ENCODE measurements at regions not wholly inside any gene's neighbourhood (a gene's known extent, or its start where the extent isn't known, plus 50 kb on each side); places are given as distances from the start of the nearest gene placed in this dataset.

GRCh38 chr11:79960461-79960860 is 519.6 kb upstream of the TENM4 start:
- Histone ChIP-seq H3K9me3 (ENCODE audit: control insufficient read depth, low read length) (peaks cover 6% of the 10 kb centered on the region), H3K4me3 (ENCODE audit: extremely low read depth, insufficient read depth, low read length, poor library complexity, severe bottlenecking) (no peak overlapping the region), H3K36me3 (ENCODE audit: control insufficient read depth, insufficient read depth, low read length) (no peaks in the 10 kb centered on the region), H3K27ac (ENCODE audit: low read depth, low read length, severe bottlenecking) (no peak overlapping the region), H3K4me1 (ENCODE audit: control insufficient read depth, insufficient read depth, low read length, poor library complexity, severe bottlenecking) (no peaks in the 10 kb centered on the region)

GRCh38 chr11:79959318-79959717 is 518.5 kb upstream of the TENM4 start:
- Histone ChIP-seq H3K4me3 (ENCODE audit: extremely low read depth, insufficient read depth, low read length, poor library complexity, severe bottlenecking) (no peak overlapping the region), H3K9me3 (ENCODE audit: control insufficient read depth, low read length) (peaks cover 6% of the 10 kb centered on the region), H3K27ac (ENCODE audit: low read depth, low read length, severe bottlenecking) (no peak overlapping the region), H3K4me1 (ENCODE audit: control insufficient read depth, insufficient read depth, low read length, poor library complexity, severe bottlenecking) (no peaks in the 10 kb centered on the region), H3K36me3 (ENCODE audit: control insufficient read depth, insufficient read depth, low read length) (no peaks in the 10 kb centered on the region)
- WGBS, 2 experiments (ENCODE audit: insufficient coverage in 2 of 2), result 83 to 100% methylated on average over 2 of the region's 2 CpGs

GRCh38 chr11:79957702-79958101 is 516.9 kb upstream of the TENM4 start:
- no peak overlapping the region for H3K27ac ChIP-seq (ENCODE audit: low read depth, low read length, severe bottlenecking)

GRCh38 chr11:79956061-79956460 is 515.2 kb upstream of the TENM4 start:
- H3K9me3 ChIP-seq (ENCODE audit: control insufficient read depth, low read length), result peaks cover 6% of the 10 kb centered on the region
- H3K36me3 ChIP-seq (ENCODE audit: control insufficient read depth, insufficient read depth, low read length), result no peaks in the 10 kb centered on the region
- no peak overlapping the region for H3K4me3 ChIP-seq (ENCODE audit: extremely low read depth, insufficient read depth, low read length, poor library complexity, severe bottlenecking)
- 83 to 89% methylated on average over 2 to 3 of the region's 4 CpGs for WGBS, 2 experiments (ENCODE audit: insufficient coverage in 2 of 2)
- H3K4me1 ChIP-seq (ENCODE audit: control insufficient read depth, insufficient read depth, low read length, poor library complexity, severe bottlenecking), result no peaks in the 10 kb centered on the region
- H3K27ac ChIP-seq (ENCODE audit: low read depth, low read length, severe bottlenecking), result no peak overlapping the region

More at GRCh38 chr11:79957702-79958101, 516.9 kb upstream of the TENM4 start:
- Histone ChIP-seq H3K36me3 (ENCODE audit: control insufficient read depth, insufficient read depth, low read length) (no peaks in the 10 kb centered on the region), H3K4me3 (ENCODE audit: extremely low read depth, insufficient read depth, low read length, poor library complexity, severe bottlenecking) (no peak overlapping the region), H3K9me3 (ENCODE audit: control insufficient read depth, low read length) (peaks cover 6% of the 10 kb centered on the region), H3K4me1 (ENCODE audit: control insufficient read depth, insufficient read depth, low read length, poor library complexity, severe bottlenecking) (no peaks in the 10 kb centered on the region)

GRCh38 chr11:79953629-79954028 is 512.8 kb upstream of the TENM4 start:
- Histone ChIP-seq H3K4me3 (ENCODE audit: extremely low read depth, insufficient read depth, low read length, poor library complexity, severe bottlenecking) (no peak overlapping the region), H3K4me1 (ENCODE audit: control insufficient read depth, insufficient read depth, low read length, poor library complexity, severe bottlenecking) (no peaks in the 10 kb centered on the region), H3K36me3 (ENCODE audit: control insufficient read depth, insufficient read depth, low read length) (no peaks in the 10 kb centered on the region), H3K9me3 (ENCODE audit: control insufficient read depth, low read length) (peaks cover under 1% of the 10 kb centered on the region), H3K27ac (ENCODE audit: low read depth, low read length, severe bottlenecking) (no peak overlapping the region)
- WGBS, 2 experiments (ENCODE audit: insufficient coverage in 2 of 2), result 67% methylated on average over 1 of the region's 1 CpG

GRCh38 chr11:79950741-79951140 is 509.9 kb upstream of the TENM4 start:
- 84 to 94% methylated on average over 2 to 3 of the region's 4 CpGs for WGBS, 2 experiments (ENCODE audit: insufficient coverage in 2 of 2)
- H3K4me1 ChIP-seq (ENCODE audit: control insufficient read depth, insufficient read depth, low read length, poor library complexity, severe bottlenecking), result no peaks in the 10 kb centered on the region

GRCh38 chr11:79950172-79950571 is 509.3 kb upstream of the TENM4 start:
- no peak overlapping the region for H3K27ac ChIP-seq (ENCODE audit: low read depth, low read length, severe bottlenecking)

More at GRCh38 chr11:79950741-79951140, 509.9 kb upstream of the TENM4 start:
- no peak overlapping the region for H3K27ac ChIP-seq (ENCODE audit: low read depth, low read length, severe bottlenecking)
- H3K9me3 ChIP-seq (ENCODE audit: control insufficient read depth, low read length), result no peaks in the 10 kb centered on the region
- no peak overlapping the region for H3K4me3 ChIP-seq (ENCODE audit: extremely low read depth, insufficient read depth, low read length, poor library complexity, severe bottlenecking)
- H3K36me3 ChIP-seq (ENCODE audit: control insufficient read depth, insufficient read depth, low read length), result no peaks in the 10 kb centered on the region

GRCh38 chr11:79949574-79949973 is 508.7 kb upstream of the TENM4 start:
- WGBS, 2 experiments (ENCODE audit: insufficient coverage in 2 of 2), result no CpG with 5 or more reads among the region's 2 CpGs
- Histone ChIP-seq H3K4me3 (ENCODE audit: extremely low read depth, insufficient read depth, low read length, poor library complexity, severe bottlenecking) (no peak overlapping the region), H3K27ac (ENCODE audit: low read depth, low read length, severe bottlenecking) (no peak overlapping the region), H3K36me3 (ENCODE audit: control insufficient read depth, insufficient read depth, low read length) (no peaks in the 10 kb centered on the region), H3K9me3 (ENCODE audit: control insufficient read depth, low read length) (no peaks in the 10 kb centered on the region), H3K4me1 (ENCODE audit: control insufficient read depth, insufficient read depth, low read length, poor library complexity, severe bottlenecking) (no peaks in the 10 kb centered on the region)

More at GRCh38 chr11:79950172-79950571, 509.3 kb upstream of the TENM4 start:
- Histone ChIP-seq H3K4me1 (ENCODE audit: control insufficient read depth, insufficient read depth, low read length, poor library complexity, severe bottlenecking) (no peaks in the 10 kb centered on the region), H3K36me3 (ENCODE audit: control insufficient read depth, insufficient read depth, low read length) (no peaks in the 10 kb centered on the region), H3K4me3 (ENCODE audit: extremely low read depth, insufficient read depth, low read length, poor library complexity, severe bottlenecking) (no peak overlapping the region), H3K9me3 (ENCODE audit: control insufficient read depth, low read length) (no peaks in the 10 kb centered on the region)
- WGBS, 2 experiments (ENCODE audit: insufficient coverage in 2 of 2), result 60 to 91% methylated on average over 1 to 3 of the region's 4 CpGs

- no peaks in the 10 kb centered on the region for H3K9me3 ChIP-seq (ENCODE audit: control insufficient read depth, low read length)
- no CpG with 5 or more reads among the region's 2 CpGs for WGBS, 2 experiments (ENCODE audit: insufficient coverage in 2 of 2)
- no peak overlapping the region for H3K4me3 ChIP-seq (ENCODE audit: extremely low read depth, insufficient read depth, low read length, poor library complexity, severe bottlenecking)
- H3K36me3 ChIP-seq (ENCODE audit: control insufficient read depth, insufficient read depth, low read length), result no peaks in the 10 kb centered on the region
- no peak overlapping the region for H3K27ac ChIP-seq (ENCODE audit: low read depth, low read length, severe bottlenecking)
- no peaks in the 10 kb centered on the region for H3K4me1 ChIP-seq (ENCODE audit: control insufficient read depth, insufficient read depth, low read length, poor library complexity, severe bottlenecking)
These were observed 501.8 kb upstream of the TENM4 start for GRCh38 chr11:79942646-79943045.

- 93% methylated on average over 2 of the region's 2 CpGs; no CpG with 5 or more reads in 1 of the 2 experiments for WGBS, 2 experiments (ENCODE audit: insufficient coverage in 2 of 2)
- Histone ChIP-seq H3K36me3 (ENCODE audit: control insufficient read depth, insufficient read depth, low read length) (no peaks in the 10 kb centered on the region), H3K4me3 (ENCODE audit: extremely low read depth, insufficient read depth, low read length, poor library complexity, severe bottlenecking) (no peak overlapping the region), H3K9me3 (ENCODE audit: control insufficient read depth, low read length) (no peaks in the 10 kb centered on the region), H3K4me1 (ENCODE audit: control insufficient read depth, insufficient read depth, low read length, poor library complexity, severe bottlenecking) (no peaks in the 10 kb centered on the region), H3K27ac (ENCODE audit: low read depth, low read length, severe bottlenecking) (no peak overlapping the region)
These were observed 501.3 kb upstream of the TENM4 start for GRCh38 chr11:79942090-79942489.

- H3K9me3 ChIP-seq (ENCODE audit: control insufficient read depth, low read length), result no peaks in the 10 kb centered on the region
- no peaks in the 10 kb centered on the region for H3K36me3 ChIP-seq (ENCODE audit: control insufficient read depth, insufficient read depth, low read length)
These were observed 500.3 kb upstream of the TENM4 start for GRCh38 chr11:79940974-79941735.

More at GRCh38 chr11:79940974-79941735, 500.3 kb upstream of the TENM4 start:
- no peaks in the 10 kb centered on the region for H3K4me1 ChIP-seq (ENCODE audit: control insufficient read depth, insufficient read depth, low read length, poor library complexity, severe bottlenecking)
- H3K4me3 ChIP-seq (ENCODE audit: extremely low read depth, insufficient read depth, low read length, poor library complexity, severe bottlenecking), result no peak overlapping the region
- WGBS, 2 experiments (ENCODE audit: insufficient coverage in 2 of 2), result no CpG with 5 or more reads among the region's 3 CpGs
- H3K27ac ChIP-seq (ENCODE audit: low read depth, low read length, severe bottlenecking), result no peak overlapping the region

All from mesodermal cell (in vitro differentiated cells).